ENCODE measurements at regions not wholly inside any gene's neighbourhood (a gene's known extent, or its start where the extent isn't known, plus 50 kb on each side); places are given as distances from the start of the nearest gene placed in this dataset.

GRCh38 chr16:6360641-6361040, 972.0 kb upstream of the RBFOX1 start:
- no peak for ATAC-seq
- in situ Hi-C loops (cut with MboI; ENCODE audit: low sequenced_read_pairs in 4 of 4): no loop called here
- Histone ChIP-seq H3K4me1 (no peaks in the 10 kb centered on the region), H3K36me3 (no peaks in the 10 kb centered on the region), H3K4me3 (no peak overlapping the region), H3K9me3 (no peaks in the 10 kb centered on the region), H3K27ac (no peak overlapping the region), H3K27me3 (no peaks in the 10 kb centered on the region)
- TF ChIP-seq POLR2A (IDR thresholded peaks at IDR 0.05): no peak
- TF ChIP-seq, protein P1, sequence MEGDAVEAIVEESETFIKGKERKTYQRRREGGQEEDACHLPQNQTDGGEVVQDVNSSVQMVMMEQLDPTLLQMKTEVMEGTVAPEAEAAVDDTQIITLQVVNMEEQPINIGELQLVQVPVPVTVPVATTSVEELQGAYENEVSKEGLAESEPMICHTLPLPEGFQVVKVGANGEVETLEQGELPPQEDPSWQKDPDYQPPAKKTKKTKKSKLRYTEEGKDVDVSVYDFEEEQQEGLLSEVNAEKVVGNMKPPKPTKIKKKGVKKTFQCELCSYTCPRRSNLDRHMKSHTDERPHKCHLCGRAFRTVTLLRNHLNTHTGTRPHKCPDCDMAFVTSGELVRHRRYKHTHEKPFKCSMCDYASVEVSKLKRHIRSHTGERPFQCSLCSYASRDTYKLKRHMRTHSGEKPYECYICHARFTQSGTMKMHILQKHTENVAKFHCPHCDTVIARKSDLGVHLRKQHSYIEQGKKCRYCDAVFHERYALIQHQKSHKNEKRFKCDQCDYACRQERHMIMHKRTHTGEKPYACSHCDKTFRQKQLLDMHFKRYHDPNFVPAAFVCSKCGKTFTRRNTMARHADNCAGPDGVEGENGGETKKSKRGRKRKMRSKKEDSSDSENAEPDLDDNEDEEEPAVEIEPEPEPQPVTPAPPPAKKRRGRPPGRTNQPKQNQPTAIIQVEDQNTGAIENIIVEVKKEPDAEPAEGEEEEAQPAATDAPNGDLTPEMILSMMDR (IDR thresholded peaks at IDR 0.05 in 4 of 5, conservative IDR thresholded peaks at IDR 0.05 in 1 of 5): no peak
- no peak for DNase-seq
- intact Hi-C loops (cut with DNase I; ENCODE audit: low total_unique reads): no loop called here

GRCh38 chr16:6356911-6357310, 975.7 kb upstream of the RBFOX1 start:
- Histone ChIP-seq H3K4me3 (no peak overlapping the region), H3K9me3 (no peaks in the 10 kb centered on the region), H3K36me3 (no peaks in the 10 kb centered on the region), H3K27ac (no peak overlapping the region), H3K4me1 (no peaks in the 10 kb centered on the region), H3K27me3 (no peaks in the 10 kb centered on the region)
- in situ Hi-C loops (cut with MboI; ENCODE audit: low sequenced_read_pairs in 4 of 4): no loop called here
- DNase-seq: no peak
- TF ChIP-seq POLR2A (IDR thresholded peaks at IDR 0.05): no peak
- TF ChIP-seq, protein P1 (IDR thresholded peaks at IDR 0.05 in 4 of 5, conservative IDR thresholded peaks at IDR 0.05 in 1 of 5): no peak
- intact Hi-C loops (cut with DNase I; ENCODE audit: low total_unique reads): no loop called here
- no peak for ATAC-seq

DNA sequence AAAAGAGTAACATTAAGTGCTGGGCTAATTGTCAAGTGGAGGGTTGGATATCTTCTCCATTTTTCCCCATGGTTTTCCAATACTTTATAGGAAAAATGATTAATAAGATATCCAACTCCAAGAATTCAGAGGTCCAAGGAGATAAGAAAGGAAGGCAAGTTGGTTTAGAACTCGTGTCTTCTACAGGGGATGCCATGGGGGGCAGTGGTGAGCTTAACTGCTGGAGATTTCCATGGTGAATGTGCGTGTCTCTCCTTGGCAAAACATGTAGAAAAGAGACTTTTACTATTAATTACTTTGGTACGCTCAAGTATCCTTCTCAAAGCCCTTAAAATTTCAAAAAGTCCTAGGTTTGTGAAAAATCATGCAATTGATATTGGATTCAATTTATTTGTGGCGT, 982.9 kb upstream of the RBFOX1 start:
- Histone ChIP-seq H3K27ac (no peak overlapping the region), H3K4me3 (no peak overlapping the region), H3K36me3 (no peaks in the 10 kb centered on the region), H3K9me3 (no peaks in the 10 kb centered on the region), H3K27me3 (no peaks in the 10 kb centered on the region), H3K4me1 (no peaks in the 10 kb centered on the region)
- ATAC-seq (no peak), DNase-seq (no peak)
- intact Hi-C loops (cut with DNase I; ENCODE audit: low total_unique reads) (no loop called here), in situ Hi-C loops (cut with MboI; ENCODE audit: low sequenced_read_pairs in 4 of 4) (no loop called here)
- TF ChIP-seq, protein P1 (IDR thresholded peaks at IDR 0.05 in 4 of 5, conservative IDR thresholded peaks at IDR 0.05 in 1 of 5): no peak
- TF ChIP-seq POLR2A (IDR thresholded peaks at IDR 0.05): no peak

DNA sequence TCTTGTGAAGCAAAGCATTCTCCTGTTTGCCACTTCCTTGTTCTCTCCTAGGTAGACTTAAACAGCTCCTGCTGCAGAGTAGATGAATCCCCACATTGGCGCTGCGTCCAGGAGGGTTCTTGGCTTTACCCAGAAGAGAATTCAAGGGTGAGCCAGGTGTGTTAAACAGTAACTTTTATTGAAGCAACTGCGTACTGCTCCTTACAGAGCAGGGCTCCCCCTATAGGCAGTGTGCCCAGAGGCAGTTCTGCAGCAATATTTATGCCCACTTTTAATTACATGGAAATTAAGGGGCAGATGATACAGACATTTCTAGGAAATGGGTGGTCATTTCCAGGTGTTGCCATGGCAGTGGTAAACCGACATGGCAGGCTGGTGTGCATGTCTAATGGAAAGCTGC, 987.6 kb upstream of the RBFOX1 start:
- no peak for ATAC-seq
- Histone ChIP-seq H3K27me3 (no peaks in the 10 kb centered on the region), H3K4me3 (no peak overlapping the region), H3K9me3 (no peaks in the 10 kb centered on the region), H3K36me3 (no peaks in the 10 kb centered on the region), H3K4me1 (no peaks in the 10 kb centered on the region), H3K27ac (no peak overlapping the region)
- in situ Hi-C loops (cut with MboI; ENCODE audit: low sequenced_read_pairs in 4 of 4) (no loop called here), intact Hi-C loops (cut with DNase I; ENCODE audit: low total_unique reads) (no loop called here)
- TF ChIP-seq, protein P1 (IDR thresholded peaks at IDR 0.05 in 4 of 5, conservative IDR thresholded peaks at IDR 0.05 in 1 of 5): no peak
- TF ChIP-seq POLR2A (IDR thresholded peaks at IDR 0.05): no peak
- no peak for DNase-seq

DNA sequence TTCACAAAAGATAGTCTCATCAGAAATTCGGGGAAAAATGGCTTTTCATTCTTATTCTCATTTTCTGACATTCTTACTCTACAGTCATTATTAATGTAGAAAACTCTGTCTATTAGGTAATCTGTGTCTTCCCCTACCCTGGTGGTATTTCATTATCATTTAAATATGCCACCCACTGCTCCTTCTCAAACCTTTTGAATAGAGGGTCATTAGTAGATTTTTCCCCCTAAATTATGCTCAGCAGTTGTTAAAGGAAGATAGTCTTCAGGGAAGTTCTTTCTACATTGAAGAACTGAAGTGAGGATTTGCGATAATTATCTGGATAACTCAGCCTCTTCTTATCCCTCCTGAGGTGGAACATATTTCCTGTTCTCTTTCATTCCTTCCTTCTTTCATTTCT, 989.5 kb upstream of the RBFOX1 start:
- TF ChIP-seq POLR2A (IDR thresholded peaks at IDR 0.05): no peak
- TF ChIP-seq, protein P1 (IDR thresholded peaks at IDR 0.05 in 4 of 5, conservative IDR thresholded peaks at IDR 0.05 in 1 of 5): no peak
- intact Hi-C loops (cut with DNase I; ENCODE audit: low total_unique reads): no loop called here

More for the DNA sequence above, 989.5 kb upstream of the RBFOX1 start:
- H3K36me3 ChIP-seq: no peaks in the 10 kb centered on the region
- H3K4me3 ChIP-seq: no peak overlapping the region
- DNase-seq: no peak
- no peaks in the 10 kb centered on the region for H3K9me3 ChIP-seq
- ATAC-seq: no peak
- H3K4me1 ChIP-seq: no peaks in the 10 kb centered on the region
- in situ Hi-C loops (cut with MboI; ENCODE audit: low sequenced_read_pairs in 4 of 4): no loop called here
- no peaks in the 10 kb centered on the region for H3K27me3 ChIP-seq
- no peak overlapping the region for H3K27ac ChIP-seq
